NCI-H82 (cell line): ENCODE measurements at regions not wholly inside any gene's neighbourhood (a gene's known extent, or its start where the extent isn't known, plus 50 kb on each side); places are given as distances from the start of the nearest gene placed in this dataset.
"Not testable (repeated sequence)": the region's sequence is repeated elsewhere in the genome, so short reads cannot be mapped to it uniquely, and the experiment has no call there.

Experiments used
- DNase-seq: peaks from one replicate; lab custom pipeline; 2025; lab: John Stamatoyannopoulos, UW

- DNase-seq = no peak
These were observed 728.3 kb upstream of the CDH8 start for GRCh38 chr16:62764572-62764971.

GRCh38 chr16:62760398-62760797 lies 724.2 kb upstream of the CDH8 start:
- peak; percentile 87 for DNase-seq

- DNase-seq = no peak
These were observed 719.7 kb upstream of the CDH8 start for GRCh38 chr16:62755938-62756337.

GRCh38 chr16:62752854-62753253 lies 716.6 kb upstream of the CDH8 start:
- no peak for DNase-seq

- DNase-seq = no peak
These were observed 715.0 kb upstream of the CDH8 start for GRCh38 chr16:62751218-62751617.

GRCh38 chr16:62741692-62742091 lies 705.5 kb upstream of the CDH8 start:
- DNase-seq = no peak

- no peak for DNase-seq
These were observed 702.6 kb upstream of the CDH8 start for GRCh38 chr16:62738666-62739460.

GRCh38 chr16:62732092-62732491 lies 695.9 kb upstream of the CDH8 start:
- no peak for DNase-seq

GRCh38 chr16:62724670-62725269 lies 688.5 kb upstream of the CDH8 start:
- not testable (repeated sequence) for DNase-seq

GRCh38 chr16:62720651-62721050 lies 684.4 kb upstream of the CDH8 start:
- no peak for DNase-seq

- no peak for DNase-seq
These were observed 680.8 kb upstream of the CDH8 start for GRCh38 chr16:62717026-62717425.

- no peak for DNase-seq
These were observed 679.5 kb upstream of the CDH8 start for GRCh38 chr16:62715701-62716100.

GRCh38 chr16:62712566-62712965 lies 676.3 kb upstream of the CDH8 start:
- DNase-seq = no peak

GRCh38 chr16:62711797-62712196 lies 675.6 kb upstream of the CDH8 start:
- DNase-seq = peak; percentile 27

GRCh38 chr16:62709794-62710193 lies 673.6 kb upstream of the CDH8 start:
- no peak for DNase-seq

- DNase-seq = peak; percentile 3
These were observed 665.2 kb upstream of the CDH8 start for GRCh38 chr16:62701426-62701825.

GRCh38 chr16:62700426-62701294 lies 664.4 kb upstream of the CDH8 start:
- DNase-seq = peak; percentile 26

- DNase-seq = no peak
These were observed 656.4 kb upstream of the CDH8 start for GRCh38 chr16:62692685-62693084.

GRCh38 chr16:62681819-62682218 lies 645.6 kb upstream of the CDH8 start:
- no peak for DNase-seq

- DNase-seq = no peak
These were observed 642.6 kb upstream of the CDH8 start for GRCh38 chr16:62678796-62679195.

- peak; percentile 22 for DNase-seq
These were observed 640.1 kb upstream of the CDH8 start for GRCh38 chr16:62676306-62676705.

GRCh38 chr16:62665269-62665668 lies 629.0 kb upstream of the CDH8 start:
- DNase-seq = no peak

GRCh38 chr16:62664566-62664965 lies 628.3 kb upstream of the CDH8 start:
- DNase-seq = no peak
